HEK293T (cell line): ENCODE measurements at regions not wholly inside any gene's neighbourhood (a gene's known extent, or its start where the extent isn't known, plus 50 kb on each side); places are given as distances from the start of the nearest gene placed in this dataset.

ENCODE experiments used
- CTCF ChIA-PET: fragments of 350-600 bp; formaldehyde crosslinking; extraction: SDS; loops from one replicate; lab custom pipeline; 2021; ENCODE audit warnings: antibody characterized with exemption, inconsistent platforms; lab: Yijun Ruan, JAX
- POLR2A ChIA-PET: fragments of 350-600 bp; formaldehyde crosslinking; extraction: SDS; loops from one replicate; lab custom pipeline; 2020; ENCODE audit warnings: antibody characterized with exemption, inconsistent platforms; lab: Yijun Ruan, JAX
- DNase-seq: peaks from one replicate; pipeline ENCODE4 v3.0.0; 2012; ENCODE audit warnings: mixed read lengths; ENCODE audit errors: extremely low spot score
- ARNT ChIP-seq: fragments of 450-650 bp; IDR thresholded peaks from 2 replicates; pipeline ENCODE4 v1.6.1; 2017; ENCODE audit warnings: mild to moderate bottlenecking
- BHLHE40 ChIP-seq: fragments of 450-650 bp; IDR thresholded peaks from 2 replicates; pipeline ENCODE4 v1.6.1; 2016; ENCODE audit warnings: mild to moderate bottlenecking, moderate library complexity, borderline replicate concordance
- CTBP1 ChIP-seq: fragments of 450-650 bp; IDR thresholded peaks from 2 replicates; pipeline ENCODE4 v1.6.1; 2016; ENCODE audit warnings: borderline replicate concordance
- ELF4 ChIP-seq: fragments of 450-650 bp; IDR thresholded peaks from 2 replicates; pipeline ENCODE4 v1.6.1; 2017; ENCODE audit warnings: antibody characterized with exemption
- FOXA1 ChIP-seq: fragments of 450-650 bp; IDR thresholded peaks from 2 replicates; pipeline ENCODE4 v1.6.1; 2016; ENCODE audit warnings: mild to moderate bottlenecking
- FOXK2 ChIP-seq: fragments of 450-650 bp; IDR thresholded peaks from 2 replicates; pipeline ENCODE4 v1.6.1; 2016; ENCODE audit warnings: mild to moderate bottlenecking
- FOXM1 ChIP-seq: fragments of 450-650 bp; IDR thresholded peaks from 2 replicates; pipeline ENCODE4 v1.6.1; 2017; ENCODE audit warnings: mild to moderate bottlenecking, borderline replicate concordance
- HDGF ChIP-seq: fragments of 450-650 bp; IDR thresholded peaks from 2 replicates; pipeline ENCODE4 v1.6.1; 2017; ENCODE audit warnings: antibody characterized with exemption, borderline replicate concordance
- L3MBTL2 ChIP-seq: fragments of 450-650 bp; conservative IDR thresholded peaks from 2 replicates; pipeline ENCODE4 v1.6.1; 2016; ENCODE audit warnings: mild to moderate bottlenecking
- LEF1 ChIP-seq: fragments of 450-650 bp; IDR thresholded peaks from 2 replicates; pipeline ENCODE4 v1.6.1; 2017; ENCODE audit warnings: mild to moderate bottlenecking, borderline replicate concordance
- NFRKB ChIP-seq: fragments of 450-650 bp; IDR thresholded peaks from 2 replicates; pipeline ENCODE4 v1.6.1; 2016; ENCODE audit warnings: mild to moderate bottlenecking, moderate library complexity
- SP1 ChIP-seq: fragments of 450-650 bp; IDR thresholded peaks from 2 replicates; pipeline ENCODE4 v1.6.1; 2017
- SUZ12 ChIP-seq: fragments of 450-650 bp; IDR thresholded peaks from 2 replicates; pipeline ENCODE4 v1.6.1; 2016; ENCODE audit warnings: mild to moderate bottlenecking
- TARDBP ChIP-seq: fragments of 450-650 bp; IDR thresholded peaks from 2 replicates; pipeline ENCODE4 v1.6.1; 2016
- ZNF384 ChIP-seq: fragments of 450-650 bp; IDR thresholded peaks from 2 replicates; pipeline ENCODE4 v1.6.1; 2016
- TF ChIP-seq, protein P1 (sequence below): fragments of 450-650 bp; IDR thresholded peaks from 2 replicates; pipeline ENCODE4 v1.6.1; 2016

GRCh38 chrX:94751611-94752010 lies 1077.6 kb downstream of the FAM133A start:
- ChIA-PET CTCF (no interaction called here), POLR2A (no interaction called here)

DNA sequence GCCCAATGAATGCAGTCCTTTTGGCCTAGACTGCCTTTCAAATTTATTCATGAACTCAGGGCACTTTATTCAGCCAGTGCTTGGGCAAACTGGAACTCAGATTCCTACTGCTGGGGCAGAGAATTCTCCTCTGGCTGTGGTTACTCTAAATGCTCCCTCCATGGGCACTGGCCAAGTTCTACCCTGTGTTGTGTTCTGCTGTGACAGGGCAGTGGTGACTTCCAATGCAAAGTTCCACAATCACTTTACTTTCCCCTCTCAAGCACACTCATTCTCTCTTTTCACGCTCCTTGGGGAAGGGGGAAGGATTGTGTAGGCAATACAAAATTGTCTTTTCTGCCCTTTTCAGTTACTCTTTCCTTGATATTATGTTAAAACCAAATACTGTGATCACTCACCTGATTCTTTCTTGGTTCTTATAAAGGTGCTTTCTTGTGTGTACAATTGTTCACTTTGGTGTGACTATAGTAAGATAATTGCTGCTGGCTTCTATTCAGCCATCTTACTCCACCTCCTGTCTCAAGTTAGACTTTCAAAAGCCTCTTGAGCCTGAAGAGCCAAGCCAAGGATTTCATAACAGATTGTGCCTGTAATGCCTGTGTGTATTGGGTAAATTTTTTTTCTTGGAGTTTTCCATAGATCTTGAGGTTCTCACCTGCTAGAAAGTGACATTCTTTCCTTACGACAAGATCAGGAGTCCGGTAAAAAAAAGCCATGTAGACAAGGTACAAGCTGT lies 1078.6 kb downstream of the FAM133A start:
- ChIA-PET POLR2A (no interaction called here), CTCF (no interaction called here)
- no peak for DNase-seq
- TF ChIP-seq HDGF (no peak), BHLHE40 (no peak), TARDBP (no peak), SP1 (no peak), LEF1 (no peak), NFRKB (no peak), FOXM1 (no peak), FOXK2 (no peak), ARNT (no peak), FOXA1 (no peak), SUZ12 (no peak), ZNF384 (no peak), L3MBTL2 (no peak), CTBP1 (no peak), ELF4 (no peak)
- TF ChIP-seq, protein P1, sequence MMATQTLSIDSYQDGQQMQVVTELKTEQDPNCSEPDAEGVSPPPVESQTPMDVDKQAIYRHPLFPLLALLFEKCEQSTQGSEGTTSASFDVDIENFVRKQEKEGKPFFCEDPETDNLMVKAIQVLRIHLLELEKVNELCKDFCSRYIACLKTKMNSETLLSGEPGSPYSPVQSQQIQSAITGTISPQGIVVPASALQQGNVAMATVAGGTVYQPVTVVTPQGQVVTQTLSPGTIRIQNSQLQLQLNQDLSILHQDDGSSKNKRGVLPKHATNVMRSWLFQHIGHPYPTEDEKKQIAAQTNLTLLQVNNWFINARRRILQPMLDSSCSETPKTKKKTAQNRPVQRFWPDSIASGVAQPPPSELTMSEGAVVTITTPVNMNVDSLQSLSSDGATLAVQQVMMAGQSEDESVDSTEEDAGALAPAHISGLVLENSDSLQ, result no peak

More at GRCh38 chrX:94751611-94752010, 1077.6 kb downstream of the FAM133A start:
- TF ChIP-seq ZNF384, result no peak
- TF ChIP-seq ELF4, result no peak
- TF ChIP-seq SP1, result no peak
- TF ChIP-seq BHLHE40, result no peak
- no peak for TF ChIP-seq L3MBTL2
- TF ChIP-seq NFRKB, result no peak
- no peak for TF ChIP-seq HDGF
- no peak for TF ChIP-seq LEF1
- no peak for TF ChIP-seq FOXK2
- TF ChIP-seq ARNT, result no peak
- TF ChIP-seq CTBP1, result no peak
- no peak for DNase-seq

DNA sequence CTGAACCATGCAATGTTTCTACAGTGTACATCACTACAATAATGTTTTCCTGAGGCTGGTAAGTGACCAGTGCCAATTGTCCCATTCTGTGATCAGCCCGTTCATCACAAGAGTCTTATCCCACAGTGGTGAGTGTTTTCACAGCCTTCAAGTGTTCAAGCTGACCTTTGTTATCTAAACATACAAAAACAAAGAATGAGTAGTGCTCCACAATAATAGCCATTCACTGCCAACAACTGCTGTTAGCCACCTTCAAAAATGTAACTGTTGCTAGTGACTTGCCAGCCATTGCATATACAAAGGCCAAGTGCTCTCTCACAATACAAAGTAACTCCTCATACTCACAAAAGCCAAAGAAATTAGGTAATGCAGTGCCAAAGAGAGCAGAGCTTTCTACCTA lies 1084.1 kb downstream of the FAM133A start:
- ChIA-PET POLR2A (no interaction called here), CTCF (no interaction called here)
- DNase-seq, result no peak
- TF ChIP-seq CTBP1 (no peak), LEF1 (no peak), SP1 (no peak), SUZ12 (no peak), FOXM1 (no peak), BHLHE40 (no peak), ZNF384 (no peak), HDGF (no peak)
- TF ChIP-seq, protein P1, result no peak

DNA sequence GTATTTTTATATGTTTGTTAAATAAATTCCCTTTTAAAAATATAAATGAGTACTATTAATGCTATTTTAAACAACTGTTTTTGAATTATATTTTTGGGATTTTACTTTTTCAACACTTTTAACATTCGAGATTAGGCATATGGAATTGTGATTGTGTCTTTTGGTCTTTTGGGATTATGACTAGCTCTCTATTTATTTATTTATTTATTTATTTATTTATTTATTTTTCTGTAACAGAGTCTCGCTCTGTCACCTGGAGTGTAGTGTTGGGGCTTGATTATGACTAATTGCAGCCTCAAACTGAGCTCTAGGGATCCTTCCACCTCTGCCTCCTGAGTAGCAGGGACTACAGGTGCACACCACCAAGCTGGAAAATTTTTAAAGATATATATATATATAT lies 1101.6 kb downstream of the FAM133A start:
- ChIA-PET POLR2A (no interaction called here), CTCF (no interaction called here)
- TF ChIP-seq ARNT (no peak), FOXK2 (no peak), HDGF (no peak), FOXA1 (no peak), SUZ12 (no peak)
- DNase-seq, result no peak

DNA sequence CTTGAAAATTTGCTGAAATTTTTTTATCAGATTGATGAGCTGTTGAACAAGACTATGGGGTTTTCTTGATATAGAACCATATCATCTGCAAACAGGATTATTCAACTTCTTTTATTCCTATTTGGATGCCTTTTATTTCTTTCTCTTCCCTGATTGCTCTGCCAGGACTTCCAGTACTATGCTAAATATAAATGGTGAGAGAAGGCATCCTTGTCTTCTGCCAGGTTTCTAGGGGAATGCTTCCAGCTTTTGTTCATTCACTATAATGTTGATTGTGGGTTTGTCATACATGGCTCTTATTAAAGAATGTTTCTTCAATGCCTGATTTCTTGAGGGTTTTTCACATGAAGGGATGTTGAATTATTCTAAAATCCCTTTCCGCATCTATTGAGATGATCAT lies 1139.5 kb downstream of the FAM133A start:
- no peak for DNase-seq
- ChIA-PET CTCF (no interaction called here), POLR2A (no interaction called here)
- no peak for TF ChIP-seq ZNF384
- no peak for TF ChIP-seq NFRKB
- TF ChIP-seq L3MBTL2, result no peak
- TF ChIP-seq, protein P1, result no peak
- no peak for TF ChIP-seq BHLHE40
- no peak for TF ChIP-seq FOXM1
- no peak for TF ChIP-seq HDGF
- no peak for TF ChIP-seq CTBP1
- TF ChIP-seq ELF4, result no peak
- no peak for TF ChIP-seq TARDBP
- no peak for TF ChIP-seq FOXK2
- no peak for TF ChIP-seq FOXA1
- no peak for TF ChIP-seq SUZ12
- TF ChIP-seq ARNT, result no peak
- TF ChIP-seq LEF1, result no peak
- TF ChIP-seq SP1, result no peak

DNA sequence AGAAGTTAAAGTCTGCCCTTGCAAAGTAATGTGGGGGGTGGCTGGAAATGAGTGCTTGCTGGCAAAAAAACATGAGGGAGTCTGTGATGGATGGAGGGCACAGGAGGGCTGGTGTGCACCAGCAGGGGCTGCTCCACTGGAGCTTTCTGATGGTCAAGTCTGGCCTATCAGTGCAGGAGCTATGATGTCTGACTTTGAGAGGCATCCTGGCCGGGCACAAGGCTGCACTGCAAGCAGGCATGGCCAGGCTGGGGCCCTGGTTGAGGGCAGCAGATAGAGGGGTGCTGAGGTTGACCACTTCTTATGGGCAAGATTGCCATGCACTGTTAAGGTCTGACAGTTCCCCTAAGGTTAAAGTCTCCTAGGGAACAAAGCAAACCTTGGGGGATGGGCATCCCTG lies 1140.2 kb downstream of the FAM133A start:
- POLR2A ChIA-PET, result no interaction called here
- TF ChIP-seq BHLHE40, result no peak
- no peak for DNase-seq
- CTCF ChIA-PET, result no interaction called here

- no peak for DNase-seq
- POLR2A ChIA-PET, result no interaction called here
- CTCF ChIA-PET, result no interaction called here
- TF ChIP-seq ZNF384, result no peak
- TF ChIP-seq TARDBP, result no peak
- TF ChIP-seq ARNT, result no peak
- TF ChIP-seq SP1, result no peak
- TF ChIP-seq BHLHE40, result no peak
- TF ChIP-seq, protein P1, result no peak
- no peak for TF ChIP-seq FOXK2
These were observed 1156.7 kb downstream of the FAM133A start for GRCh38 chrX:94830717-94831116.
